ENCODE measurements at regions not wholly inside any gene's neighbourhood (a gene's known extent, or its start where the extent isn't known, plus 50 kb on each side); places are given as distances from the start of the nearest gene placed in this dataset.
"Not testable (repeated sequence)": the region's sequence is repeated elsewhere in the genome, so short reads cannot be mapped to it uniquely, and the experiment has no call there.

- TF ChIP-seq POLR2A (IDR thresholded peaks at IDR 0.05) (no peak), CTCF (IDR thresholded peaks at IDR 0.05) (no peak), EP300 (IDR thresholded peaks at IDR 0.05) (no peak), POLR2AphosphoS5 (IDR thresholded peaks at IDR 0.05) (no peak)
- no peaks in the 10 kb centered on the region for H3K9me3 ChIP-seq
- H3K27ac ChIP-seq, result no peak overlapping the region
- H3K27me3 ChIP-seq, result no peaks in the 10 kb centered on the region
- H3K36me3 ChIP-seq, result no peaks in the 10 kb centered on the region
- WGBS, result 98% methylated on average over 3 of the region's 3 CpGs
- no peak for DNase-seq (ENCODE audit: low spot score in 2 of 2)
- H3K4me1 ChIP-seq, result no peaks in the 10 kb centered on the region
- H3K4me3 ChIP-seq, result no peak overlapping the region
Observed at GRCh38 chr9:91006046-91006445, 204.4 kb downstream of the SYK start.

GRCh38 chr9:91008568-91008967 lies 206.9 kb downstream of the SYK start:
- no peaks in the 10 kb centered on the region for H3K27me3 ChIP-seq
- H3K9me3 ChIP-seq, result no peaks in the 10 kb centered on the region
- no peak overlapping the region for H3K4me3 ChIP-seq
- no peak overlapping the region for H3K27ac ChIP-seq
- no peaks in the 10 kb centered on the region for H3K36me3 ChIP-seq
- no peaks in the 10 kb centered on the region for H3K4me1 ChIP-seq
- no peak for DNase-seq (ENCODE audit: low spot score in 2 of 2)
- TF ChIP-seq CTCF (IDR thresholded peaks at IDR 0.05), result no peak
- TF ChIP-seq EP300 (IDR thresholded peaks at IDR 0.05), result no peak
- no peak for TF ChIP-seq POLR2AphosphoS5 (IDR thresholded peaks at IDR 0.05)
- no peak for TF ChIP-seq POLR2A (IDR thresholded peaks at IDR 0.05)
- 88% methylated on average over 3 of the region's 3 CpGs for WGBS

GRCh38 chr9:91011891-91012290 lies 210.3 kb downstream of the SYK start:
- H3K4me1 ChIP-seq, result no peaks in the 10 kb centered on the region
- H3K27ac ChIP-seq, result no peak overlapping the region
- no peak overlapping the region for H3K4me3 ChIP-seq
- TF ChIP-seq EP300 (IDR thresholded peaks at IDR 0.05), result no peak
- TF ChIP-seq POLR2A (IDR thresholded peaks at IDR 0.05), result no peak
- TF ChIP-seq CTCF (IDR thresholded peaks at IDR 0.05), result no peak
- TF ChIP-seq POLR2AphosphoS5 (IDR thresholded peaks at IDR 0.05), result no peak
- H3K36me3 ChIP-seq, result no peaks in the 10 kb centered on the region
- H3K9me3 ChIP-seq, result no peaks in the 10 kb centered on the region
- H3K27me3 ChIP-seq, result no peaks in the 10 kb centered on the region
- DNase-seq (ENCODE audit: low spot score in 2 of 2), result no peak
- WGBS, result 58% methylated on average over 3 of the region's 3 CpGs

GRCh38 chr9:91012933-91013841 lies 211.6 kb downstream of the SYK start:
- no peak overlapping the region for H3K27ac ChIP-seq
- TF ChIP-seq POLR2AphosphoS5 (IDR thresholded peaks at IDR 0.05) (no peak), EP300 (IDR thresholded peaks at IDR 0.05) (no peak), POLR2A (IDR thresholded peaks at IDR 0.05) (no peak), CTCF (IDR thresholded peaks at IDR 0.05) (no peak)
- H3K27me3 ChIP-seq, result no peaks in the 10 kb centered on the region
- H3K4me3 ChIP-seq, result no peak overlapping the region
- H3K4me1 ChIP-seq, result no peaks in the 10 kb centered on the region
- no peaks in the 10 kb centered on the region for H3K9me3 ChIP-seq
- WGBS, result 84% methylated on average over 6 of the region's 6 CpGs
- DNase-seq (ENCODE audit: low spot score in 2 of 2), result no peak
- no peaks in the 10 kb centered on the region for H3K36me3 ChIP-seq

GRCh38 chr9:91017245-91017644 lies 215.6 kb downstream of the SYK start:
- Histone ChIP-seq H3K4me1 (no peaks in the 10 kb centered on the region), H3K4me3 (no peak overlapping the region), H3K27ac (no peak overlapping the region), H3K9me3 (no peaks in the 10 kb centered on the region), H3K27me3 (no peaks in the 10 kb centered on the region), H3K36me3 (no peaks in the 10 kb centered on the region)
- no peak for DNase-seq (ENCODE audit: low spot score in 2 of 2)
- no peak for TF ChIP-seq POLR2A (IDR thresholded peaks at IDR 0.05)
- TF ChIP-seq EP300 (IDR thresholded peaks at IDR 0.05), result no peak
- TF ChIP-seq POLR2AphosphoS5 (IDR thresholded peaks at IDR 0.05), result no peak
- TF ChIP-seq CTCF (IDR thresholded peaks at IDR 0.05), result no peak
- WGBS, result 69% methylated on average over 5 of the region's 6 CpGs

- H3K36me3 ChIP-seq, H3K27ac ChIP-seq: not testable (repeated sequence)
Observed at GRCh38 chr9:91019871-91020270, 218.3 kb downstream of the SYK start.

GRCh38 chr9:91021656-91022055 lies 220.0 kb downstream of the SYK start:
- H3K4me3 ChIP-seq; DNase-seq (ENCODE audit: low spot score in 2 of 2); H3K9me3 ChIP-seq; H3K27me3 ChIP-seq; H3K27ac ChIP-seq; H3K36me3 ChIP-seq; H3K4me1 ChIP-seq: not testable (repeated sequence)

More at GRCh38 chr9:91019871-91020270, 218.3 kb downstream of the SYK start:
- H3K9me3 ChIP-seq; H3K27me3 ChIP-seq; DNase-seq (ENCODE audit: low spot score in 2 of 2); H3K4me1 ChIP-seq; H3K4me3 ChIP-seq: not testable (repeated sequence)
- WGBS, result 94% methylated on average over 1 of the region's 1 CpG
